ENCODE measurements at regions not wholly inside any gene's neighbourhood (a gene's known extent, or its start where the extent isn't known, plus 50 kb on each side); places are given as distances from the start of the nearest gene placed in this dataset.

GRCh38 chr18:77658751-77659448 lies 409.3 kb downstream of the GALR1 start:
- no peak for TF ChIP-seq CTCF (IDR thresholded peaks at IDR 0.05; ENCODE audit: borderline replicate concordance, insufficient read depth, low read depth, low read length)
- no peak overlapping the region for H3K4me3 ChIP-seq (ENCODE audit: low read depth, low read length)

- no peak overlapping the region for H3K4me3 ChIP-seq (ENCODE audit: low read depth, low read length)
- TF ChIP-seq CTCF (IDR thresholded peaks at IDR 0.05; ENCODE audit: borderline replicate concordance, insufficient read depth, low read depth, low read length), result no peak
These were observed 417.0 kb downstream of the GALR1 start for GRCh38 chr18:77666613-77667012.

DNA sequence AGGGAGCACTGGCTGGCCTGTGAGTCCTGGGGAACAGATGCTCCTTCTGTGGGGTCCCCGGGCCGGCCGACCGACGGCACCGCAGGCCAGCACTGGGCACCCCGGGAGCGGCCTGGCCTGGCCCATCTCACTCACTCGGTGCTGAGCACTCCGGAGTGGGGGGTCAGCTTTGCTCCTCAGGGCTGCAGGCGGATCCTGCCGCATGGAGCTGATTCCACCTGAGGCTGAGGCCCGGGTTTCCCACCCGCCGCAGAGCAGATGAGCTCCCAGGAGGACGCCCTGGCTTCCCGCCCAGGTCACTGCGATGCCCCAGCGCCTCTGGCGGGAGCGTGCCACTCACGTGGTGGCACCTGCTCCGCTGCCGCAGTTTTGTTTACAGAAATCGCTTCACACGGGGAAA lies 418.6 kb downstream of the GALR1 start:
- TF ChIP-seq CTCF (IDR thresholded peaks at IDR 0.05; ENCODE audit: borderline replicate concordance, insufficient read depth, low read depth, low read length), result no peak
- H3K4me3 ChIP-seq (ENCODE audit: low read depth, low read length), result no peak overlapping the region

DNA sequence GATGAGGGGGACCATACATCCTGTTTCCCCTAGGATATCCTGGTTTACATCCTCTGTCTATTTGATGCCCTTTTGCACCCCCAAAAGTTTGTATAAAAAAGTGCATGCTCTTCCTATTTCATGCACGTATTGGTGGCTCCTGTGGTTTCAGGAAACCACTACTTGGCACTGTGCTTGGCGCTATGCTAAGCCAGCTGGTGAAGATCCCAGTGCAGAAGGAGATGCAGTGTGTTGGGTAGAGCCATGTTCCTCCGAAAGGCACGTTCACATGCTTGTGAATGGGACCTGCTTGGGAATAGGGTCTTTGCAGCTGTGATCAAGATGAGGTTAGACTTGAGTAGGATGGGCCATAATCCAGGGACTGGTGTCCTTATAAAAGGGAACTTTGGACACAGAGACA lies 419.7 kb downstream of the GALR1 start:
- TF ChIP-seq CTCF (IDR thresholded peaks at IDR 0.05; ENCODE audit: borderline replicate concordance, insufficient read depth, low read depth, low read length), result no peak
- H3K4me3 ChIP-seq (ENCODE audit: low read depth, low read length), result no peak overlapping the region

GRCh38 chr18:77671456-77672167 lies 422.0 kb downstream of the GALR1 start:
- no peak for TF ChIP-seq CTCF (IDR thresholded peaks at IDR 0.05; ENCODE audit: borderline replicate concordance, insufficient read depth, low read depth, low read length)
- H3K4me3 ChIP-seq (ENCODE audit: low read depth, low read length), result no peak overlapping the region

DNA sequence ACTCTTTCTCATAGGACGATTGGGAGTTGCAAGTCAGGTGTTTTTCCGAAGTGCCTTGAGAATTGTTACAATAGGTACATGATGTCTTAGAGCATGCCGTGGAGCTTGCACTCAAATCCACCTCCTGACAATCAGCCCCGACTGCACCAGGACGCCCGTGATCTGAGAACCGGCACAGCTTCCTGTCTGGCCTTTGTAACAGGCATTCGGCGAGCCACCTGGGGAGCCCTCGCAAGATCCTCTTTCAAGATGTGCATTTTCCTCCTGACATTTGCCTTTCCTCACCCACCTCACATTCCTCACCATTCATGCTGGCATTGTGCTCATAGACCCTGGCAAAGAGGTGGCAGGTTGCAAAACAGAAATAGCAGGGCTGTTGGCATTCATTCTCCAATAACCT lies 427.3 kb downstream of the GALR1 start:
- H3K4me3 ChIP-seq (ENCODE audit: low read depth, low read length), result no peak overlapping the region
- TF ChIP-seq CTCF (IDR thresholded peaks at IDR 0.05; ENCODE audit: borderline replicate concordance, insufficient read depth, low read depth, low read length), result no peak

DNA sequence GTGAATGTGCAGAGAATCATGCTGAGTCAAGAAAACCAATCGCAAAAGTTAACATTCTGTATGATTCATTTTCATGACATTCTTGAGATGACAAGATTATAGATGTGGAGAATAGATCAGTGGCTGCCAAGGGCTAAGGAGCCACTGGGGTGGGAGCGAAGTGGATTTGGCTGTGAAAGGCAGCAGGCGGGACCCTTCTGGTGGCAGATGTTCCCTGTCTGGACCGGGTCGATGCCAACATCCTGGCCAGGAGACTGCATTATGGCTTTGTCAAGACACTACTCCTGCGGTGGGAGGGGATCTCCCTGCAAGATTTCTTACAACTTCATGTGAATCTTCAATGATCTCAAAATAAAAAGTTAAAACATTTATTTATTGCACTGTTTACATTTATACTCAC lies 427.9 kb downstream of the GALR1 start:
- H3K4me3 ChIP-seq (ENCODE audit: low read depth, low read length), result no peak overlapping the region

More for the DNA sequence above, 427.9 kb downstream of the GALR1 start:
- no peak for TF ChIP-seq CTCF (IDR thresholded peaks at IDR 0.05; ENCODE audit: borderline replicate concordance, insufficient read depth, low read depth, low read length)
